GM06990 (cell line): ENCODE measurements at regions not wholly inside any gene's neighbourhood (a gene's known extent, or its start where the extent isn't known, plus 50 kb on each side); places are given as distances from the start of the nearest gene placed in this dataset.

ENCODE experiments used
- DNase-seq: peaks from one replicate; pipeline ENCODE4 v3.0.0-alpha.2; 2011; ENCODE audit not compliant: insufficient read length; ENCODE audit errors: extremely low read depth
- H3K27me3 ChIP-seq: replicated peaks from 2 replicates; pipeline ENCODE4 v1.6.0; 2011; ENCODE audit warnings: low read length; ENCODE audit not compliant: control insufficient read depth, insufficient read depth
- H3K36me3 ChIP-seq: 2 replicates; pipeline ENCODE4 v1.5.1; 2011; ENCODE audit warnings: low read length; ENCODE audit not compliant: control insufficient read depth, insufficient read depth
- H3K4me3 ChIP-seq: replicated peaks from 2 replicates; pipeline ENCODE4 v1.5.1; 2011; ENCODE audit warnings: low read depth, mild to moderate bottlenecking, control low read depth, low read length
- TF ChIP-seq, protein P1 (sequence below): IDR thresholded peaks from 2 replicates; pipeline ENCODE4 v1.5.1; 2011; ENCODE audit warnings: low read length, control low read depth, mild to moderate bottlenecking, inconsistent platforms; ENCODE audit not compliant: insufficient read depth, poor library complexity, severe bottlenecking

DNA sequence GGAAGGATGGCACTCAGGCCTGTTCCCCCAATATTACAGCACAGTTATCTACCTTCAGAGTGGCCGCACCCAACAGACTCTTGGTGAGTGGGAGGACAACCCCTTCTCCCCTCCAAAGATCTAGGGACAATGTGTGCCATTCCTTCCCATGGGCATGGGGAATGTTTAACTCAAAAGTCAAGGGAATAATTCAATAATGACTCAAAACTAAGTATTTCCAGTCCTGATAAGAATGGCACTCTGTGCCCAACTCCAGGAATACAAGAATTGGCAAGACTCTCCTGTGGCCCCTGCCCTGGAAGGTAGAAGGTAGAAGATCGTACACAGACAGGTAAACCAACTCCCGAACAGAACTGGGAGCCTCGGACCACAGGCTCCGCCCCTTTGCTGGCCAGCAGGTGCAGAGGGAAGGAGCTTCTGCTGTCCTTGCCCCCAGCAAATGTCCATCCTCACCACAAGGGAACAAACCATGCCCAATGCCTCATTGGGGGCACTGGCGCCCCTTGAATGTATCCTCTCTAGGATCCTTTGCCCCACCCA, 514.0 kb downstream of the NPHP4 start:
- DNase-seq = no peak
- Histone ChIP-seq H3K36me3 (no peaks in the 10 kb centered on the region), H3K27me3 (no peaks in the 10 kb centered on the region), H3K4me3 (no peak overlapping the region)
- TF ChIP-seq, protein P1, sequence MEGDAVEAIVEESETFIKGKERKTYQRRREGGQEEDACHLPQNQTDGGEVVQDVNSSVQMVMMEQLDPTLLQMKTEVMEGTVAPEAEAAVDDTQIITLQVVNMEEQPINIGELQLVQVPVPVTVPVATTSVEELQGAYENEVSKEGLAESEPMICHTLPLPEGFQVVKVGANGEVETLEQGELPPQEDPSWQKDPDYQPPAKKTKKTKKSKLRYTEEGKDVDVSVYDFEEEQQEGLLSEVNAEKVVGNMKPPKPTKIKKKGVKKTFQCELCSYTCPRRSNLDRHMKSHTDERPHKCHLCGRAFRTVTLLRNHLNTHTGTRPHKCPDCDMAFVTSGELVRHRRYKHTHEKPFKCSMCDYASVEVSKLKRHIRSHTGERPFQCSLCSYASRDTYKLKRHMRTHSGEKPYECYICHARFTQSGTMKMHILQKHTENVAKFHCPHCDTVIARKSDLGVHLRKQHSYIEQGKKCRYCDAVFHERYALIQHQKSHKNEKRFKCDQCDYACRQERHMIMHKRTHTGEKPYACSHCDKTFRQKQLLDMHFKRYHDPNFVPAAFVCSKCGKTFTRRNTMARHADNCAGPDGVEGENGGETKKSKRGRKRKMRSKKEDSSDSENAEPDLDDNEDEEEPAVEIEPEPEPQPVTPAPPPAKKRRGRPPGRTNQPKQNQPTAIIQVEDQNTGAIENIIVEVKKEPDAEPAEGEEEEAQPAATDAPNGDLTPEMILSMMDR = no peak

DNA sequence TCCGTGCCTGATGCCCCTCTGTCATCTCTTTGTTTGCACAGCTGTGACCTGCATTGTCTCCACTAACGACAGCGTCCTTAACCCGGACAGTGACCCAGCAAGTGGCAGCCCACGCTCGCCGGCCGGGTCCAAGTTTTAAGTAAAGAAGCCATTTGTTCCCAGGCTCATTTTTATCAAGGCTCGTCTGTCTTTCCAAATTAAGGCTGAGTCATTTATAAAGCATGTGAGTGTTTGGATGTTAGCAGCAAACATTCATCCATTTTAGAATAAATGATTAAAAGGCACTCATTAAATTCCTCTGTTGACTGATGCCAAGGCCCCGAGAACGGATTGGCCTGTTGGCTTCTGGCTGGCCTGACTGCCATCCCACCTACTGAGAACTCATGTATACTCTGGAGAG, 514.5 kb downstream of the NPHP4 start:
- Histone ChIP-seq H3K4me3 (no peak overlapping the region), H3K27me3 (no peaks in the 10 kb centered on the region), H3K36me3 (no peaks in the 10 kb centered on the region)
- DNase-seq = no peak
- TF ChIP-seq, protein P1 = no peak

DNA sequence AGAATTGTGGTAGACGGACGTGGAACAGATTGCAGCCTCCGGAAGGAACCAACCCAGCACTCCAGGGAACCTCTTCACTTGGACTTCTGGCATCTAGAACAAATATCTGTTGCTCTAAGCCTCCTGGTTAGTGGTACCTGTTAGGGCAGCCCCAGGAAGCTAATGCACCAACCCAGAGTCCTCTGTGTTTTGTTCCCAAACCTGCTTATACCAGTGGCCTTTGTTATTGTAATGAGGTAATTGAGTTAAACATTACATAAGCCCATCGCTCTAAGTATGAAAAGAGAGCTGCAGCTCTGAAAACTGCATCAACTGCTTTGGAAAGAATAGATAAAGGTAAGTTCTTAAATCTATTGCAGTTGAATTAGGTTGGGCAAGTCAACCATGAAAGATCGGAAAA, 516.7 kb downstream of the NPHP4 start:
- no peak for DNase-seq
- TF ChIP-seq, protein P1 = no peak
- H3K27me3 ChIP-seq = no peaks in the 10 kb centered on the region
- no peaks in the 10 kb centered on the region for H3K36me3 ChIP-seq
- H3K4me3 ChIP-seq = no peak overlapping the region

DNA sequence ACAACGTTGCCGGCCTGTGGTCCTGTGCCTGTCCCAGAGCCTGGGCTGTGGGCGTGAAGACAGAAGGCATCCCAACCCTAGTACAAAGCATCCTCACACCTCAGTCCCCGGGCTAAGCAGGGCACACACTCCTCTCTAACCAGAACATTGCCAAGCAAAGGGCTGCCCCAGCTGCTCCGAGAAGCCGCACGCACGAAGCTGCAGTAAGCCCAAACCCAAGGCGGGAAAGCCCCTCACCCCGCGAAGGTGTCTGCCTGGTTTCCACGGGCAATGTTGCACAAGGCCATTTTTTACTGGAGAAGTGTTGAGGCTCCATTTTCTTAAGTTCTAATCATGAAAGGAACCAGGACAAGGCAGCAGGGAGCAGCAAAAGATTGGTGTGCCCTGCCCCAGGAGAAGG, 519.0 kb downstream of the NPHP4 start:
- TF ChIP-seq, protein P1 = no peak
- no peak for DNase-seq
- H3K4me3 ChIP-seq = no peak overlapping the region
- H3K36me3 ChIP-seq = no peaks in the 10 kb centered on the region
- no peaks in the 10 kb centered on the region for H3K27me3 ChIP-seq

DNA sequence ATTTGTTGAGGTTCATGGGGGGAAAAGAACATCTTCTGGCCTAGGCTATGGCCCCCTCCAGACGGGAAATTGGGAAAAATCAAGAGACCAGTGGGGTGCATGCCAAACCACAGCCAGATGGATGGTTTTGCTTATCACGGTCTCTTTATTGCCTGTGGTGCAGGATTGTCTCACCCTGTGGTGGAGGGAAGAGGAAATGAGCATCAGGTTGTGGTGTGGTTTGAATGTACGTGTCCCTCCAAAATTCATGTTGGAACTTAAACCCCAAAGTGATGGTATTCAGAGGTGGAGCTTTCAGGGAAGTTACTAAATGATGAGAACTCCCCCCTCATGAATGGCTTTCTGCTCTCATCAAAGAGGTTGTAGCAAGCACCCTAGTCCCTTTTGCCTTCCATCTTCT, 525.7 kb downstream of the NPHP4 start:
- Histone ChIP-seq H3K4me3 (no peak overlapping the region), H3K27me3 (no peaks in the 10 kb centered on the region), H3K36me3 (no peaks in the 10 kb centered on the region)
- no peak for DNase-seq
- TF ChIP-seq, protein P1 = no peak

DNA sequence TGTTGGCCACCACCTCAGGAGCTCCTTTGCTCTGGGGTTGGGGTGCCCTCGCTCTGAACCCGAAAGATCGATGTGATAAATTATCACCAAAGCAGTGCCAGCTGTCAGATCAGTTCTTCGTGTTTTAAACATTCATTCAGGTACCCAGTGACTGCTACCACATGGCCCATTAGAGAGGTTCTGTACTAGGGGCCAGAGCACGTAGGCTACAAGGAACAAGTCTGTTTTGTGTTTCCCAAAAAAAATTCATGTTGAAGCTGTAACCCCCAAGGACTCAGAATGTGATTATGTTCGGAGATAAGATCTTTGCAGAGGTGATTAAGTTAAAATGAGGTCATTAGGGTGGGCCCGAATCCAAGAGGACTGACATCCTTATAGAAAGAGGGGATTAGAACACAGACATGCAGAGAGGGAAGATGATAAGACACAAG, 526.9 kb downstream of the NPHP4 start:
- Histone ChIP-seq H3K36me3 (no peaks in the 10 kb centered on the region), H3K4me3 (no peak overlapping the region), H3K27me3 (no peaks in the 10 kb centered on the region)
- TF ChIP-seq, protein P1 = no peak
- no peak for DNase-seq
